Hematopoietic multipotent progenitor cell treated with erythropoietin and hydrocortisone succinate and interleukin-3 and kit ligand, for 17 days (in vitro differentiated cells): ENCODE measurements at regions not wholly inside any gene's neighbourhood (a gene's known extent, or its start where the extent isn't known, plus 50 kb on each side); places are given as distances from the start of the nearest gene placed in this dataset.

Experiments used
- DNase-seq: peaks from one replicate; pipeline ENCODE4 v3.0.0-alpha.2; 2015; ENCODE audit warnings: low spot score

GRCh38 chr22:47374901-47375575, 612.6 kb downstream of the TBC1D22A start:
- DNase-seq: no peak

GRCh38 chr22:47374273-47374771, 611.9 kb downstream of the TBC1D22A start:
- DNase-seq: no peak

- DNase-seq: no peak
Observed at GRCh38 chr22:47373648-47374272, 611.3 kb downstream of the TBC1D22A start.

- no peak for DNase-seq
Observed at GRCh38 chr22:47372596-47373385, 610.3 kb downstream of the TBC1D22A start.

- no peak for DNase-seq
Observed at GRCh38 chr22:47372111-47372581, 609.7 kb downstream of the TBC1D22A start.

- DNase-seq: no peak
Observed at GRCh38 chr22:47371263-47372090, 609.0 kb downstream of the TBC1D22A start.

GRCh38 chr22:47370448-47371262, 608.2 kb downstream of the TBC1D22A start:
- DNase-seq: no peak

GRCh38 chr22:47369431-47370015, 607.1 kb downstream of the TBC1D22A start:
- DNase-seq: no peak

- DNase-seq: no peak
Observed at GRCh38 chr22:47369020-47369419, 606.6 kb downstream of the TBC1D22A start.

- no peak for DNase-seq
Observed at GRCh38 chr22:47367993-47368945, 605.8 kb downstream of the TBC1D22A start.

GRCh38 chr22:47367107-47367690, 604.7 kb downstream of the TBC1D22A start:
- DNase-seq: no peak

- no peak for DNase-seq
Observed at GRCh38 chr22:47366026-47366767, 603.7 kb downstream of the TBC1D22A start.

- no peak for DNase-seq
Observed at GRCh38 chr22:47361247-47361646, 598.8 kb downstream of the TBC1D22A start.

- DNase-seq: no peak
Observed at GRCh38 chr22:47357493-47357892, 595.0 kb downstream of the TBC1D22A start.

- no peak for DNase-seq
Observed at GRCh38 chr22:47357086-47357485, 594.6 kb downstream of the TBC1D22A start.

- DNase-seq: no peak
Observed at GRCh38 chr22:47356511-47357011, 594.1 kb downstream of the TBC1D22A start.

- DNase-seq: no peak
Observed at GRCh38 chr22:47355776-47356510, 593.5 kb downstream of the TBC1D22A start.
